Smooth muscle cell (in vitro differentiated cells): ENCODE measurements at regions not wholly inside any gene's neighbourhood (a gene's known extent, or its start where the extent isn't known, plus 50 kb on each side); places are given as distances from the start of the nearest gene placed in this dataset.

Experiments used
- DNase-seq: peaks from one replicate; lab custom pipeline; 2025; ENCODE audit not compliant: unreplicated experiment; lab: John Stamatoyannopoulos, UW
- H2AFZ ChIP-seq: fragments of 200-600 bp; sonication (generic); 2 replicates; pipeline ENCODE4 v1.6.0; 2016; ENCODE audit warnings: antibody characterized with exemption, low read depth, mild to moderate bottlenecking
- H3F3A ChIP-seq: fragments of 200-600 bp; sonication (generic); 2 replicates; pipeline ENCODE4 v1.6.0; 2017; ENCODE audit warnings: antibody characterized with exemption, low read depth
- H3K27ac ChIP-seq: fragments of 200-600 bp; sonication (generic); 2 replicates; pipeline ENCODE4 v1.5.1; 2016; ENCODE audit warnings: low read depth, mild to moderate bottlenecking
- H3K27me3 ChIP-seq: fragments of 200-600 bp; sonication (generic); 2 replicates; pipeline ENCODE4 v1.6.1; 2016; ENCODE audit warnings: low read depth, mild to moderate bottlenecking
- H3K36me3 ChIP-seq: fragments of 200-600 bp; sonication (generic); 2 replicates; pipeline ENCODE4 v1.5.1; 2016; ENCODE audit warnings: low read depth
- H3K4me1 ChIP-seq: fragments of 200-600 bp; sonication (generic); 2 replicates; pipeline ENCODE4 v1.5.1; 2016; ENCODE audit warnings: low read depth
- H3K4me2 ChIP-seq: fragments of 200-600 bp; sonication (generic); 2 replicates; pipeline ENCODE4 v1.6.0; 2016; ENCODE audit warnings: mild to moderate bottlenecking
- H3K4me3 ChIP-seq: fragments of 200-600 bp; sonication (generic); 2 replicates; pipeline ENCODE4 v1.5.1; 2016; ENCODE audit warnings: mild to moderate bottlenecking
- H3K79me2 ChIP-seq: fragments of 200-600 bp; sonication (generic); 2 replicates; pipeline ENCODE4 v1.6.0; 2016; ENCODE audit warnings: low read depth, mild to moderate bottlenecking
- H3K9ac ChIP-seq: fragments of 200-600 bp; sonication (generic); 2 replicates; pipeline ENCODE4 v1.6.0; 2016; ENCODE audit warnings: low read depth
- H3K9me3 ChIP-seq: fragments of 200-600 bp; sonication (generic); replicated peaks from 2 replicates; pipeline ENCODE4 v1.5.1; 2016; ENCODE audit warnings: low read depth
- H4K20me1 ChIP-seq: fragments of 200-600 bp; sonication (generic); 2 replicates; pipeline ENCODE4 v1.6.0; 2016; ENCODE audit warnings: low read depth
- CTCF ChIP-seq: fragments of 200-600 bp; sonication (generic); IDR thresholded peaks from 2 replicates; pipeline ENCODE4 v1.5.1; 2017; ENCODE audit warnings: borderline replicate concordance, mild to moderate bottlenecking, antibody characterized with exemption; ENCODE audit not compliant: insufficient read depth, poor library complexity, severe bottlenecking
- WGBS: methylation state at CpG from one replicate; pipeline ENCODE4 v1.1.7; 2016; ENCODE audit warnings: low lambda C conversion rate; 5-methylcytosine and 5-hydroxymethylcytosine counted together

GRCh38 chr3:40869013-40869412, 330.3 kb upstream of the CTNNB1 start:
- no peak overlapping the region for H3K4me2 ChIP-seq
- H3K9me3 ChIP-seq, result no peaks in the 10 kb centered on the region
- DNase-seq, result no peak
- H3F3A ChIP-seq, result no peaks in the 10 kb centered on the region
- no peak overlapping the region for H3K4me3 ChIP-seq
- TF ChIP-seq CTCF, result no peak
- no peak overlapping the region for H2AFZ ChIP-seq
- no peak overlapping the region for H3K27ac ChIP-seq
- no peaks in the 10 kb centered on the region for H3K36me3 ChIP-seq
- WGBS, result 65% methylated on average over 4 of the region's 4 CpGs
- no peaks in the 10 kb centered on the region for H3K27me3 ChIP-seq
- H3K4me1 ChIP-seq, result peaks cover 10% of the 10 kb centered on the region
- no peak overlapping the region for H3K9ac ChIP-seq
- no peaks in the 10 kb centered on the region for H3K79me2 ChIP-seq
- H4K20me1 ChIP-seq, result no peaks in the 10 kb centered on the region

GRCh38 chr3:40869939-40870338, 329.4 kb upstream of the CTNNB1 start:
- no peak for DNase-seq
- H3F3A ChIP-seq, result no peaks in the 10 kb centered on the region
- H3K9ac ChIP-seq, result no peak overlapping the region
- H3K36me3 ChIP-seq, result no peaks in the 10 kb centered on the region
- H3K4me1 ChIP-seq, result peaks cover 10% of the 10 kb centered on the region
- H3K79me2 ChIP-seq, result no peaks in the 10 kb centered on the region
- 76% methylated on average over 2 of the region's 2 CpGs for whole genome bisulfite sequencing
- no peak overlapping the region for H3K4me2 ChIP-seq
- no peaks in the 10 kb centered on the region for H3K27me3 ChIP-seq
- no peaks in the 10 kb centered on the region for H4K20me1 ChIP-seq
- no peak overlapping the region for H3K4me3 ChIP-seq
- H2AFZ ChIP-seq, result no peak overlapping the region
- H3K9me3 ChIP-seq, result no peaks in the 10 kb centered on the region
- H3K27ac ChIP-seq, result no peak overlapping the region
- TF ChIP-seq CTCF, result no peak

GRCh38 chr3:40871394-40871793, 327.9 kb upstream of the CTNNB1 start:
- Histone ChIP-seq H3K27ac (no peak overlapping the region), H3K4me3 (no peak overlapping the region), H3K79me2 (no peaks in the 10 kb centered on the region), H4K20me1 (no peaks in the 10 kb centered on the region), H3K9me3 (no peaks in the 10 kb centered on the region), H3K27me3 (no peaks in the 10 kb centered on the region), H3K4me2 (no peak overlapping the region), H3K36me3 (no peaks in the 10 kb centered on the region), H3K9ac (no peak overlapping the region), H3K4me1 (peaks cover 10% of the 10 kb centered on the region), H2AFZ (no peak overlapping the region), H3F3A (no peaks in the 10 kb centered on the region)
- WGBS, result 41% methylated on average over 4 of the region's 4 CpGs
- no peak for DNase-seq
- no peak for TF ChIP-seq CTCF

GRCh38 chr3:40872258-40872920, 326.9 kb upstream of the CTNNB1 start:
- no peaks in the 10 kb centered on the region for H3F3A ChIP-seq
- no peak for TF ChIP-seq CTCF
- no peak overlapping the region for H3K9ac ChIP-seq
- H3K79me2 ChIP-seq, result no peaks in the 10 kb centered on the region
- H3K4me3 ChIP-seq, result no peak overlapping the region
- H3K4me1 ChIP-seq, result peaks cover 10% of the 10 kb centered on the region
- DNase-seq, result no peak
- H3K27me3 ChIP-seq, result no peaks in the 10 kb centered on the region
- 60% methylated on average over 6 of the region's 6 CpGs for WGBS
- no peaks in the 10 kb centered on the region for H4K20me1 ChIP-seq
- no peaks in the 10 kb centered on the region for H3K9me3 ChIP-seq
- no peak overlapping the region for H2AFZ ChIP-seq
- no peak overlapping the region for H3K27ac ChIP-seq
- no peak overlapping the region for H3K4me2 ChIP-seq
- H3K36me3 ChIP-seq, result no peaks in the 10 kb centered on the region
